HG02623 (cell line): ENCODE measurements at regions not wholly inside any gene's neighbourhood (a gene's known extent, or its start where the extent isn't known, plus 50 kb on each side); places are given as distances from the start of the nearest gene placed in this dataset.

Experiments used
- ATAC-seq: cut with Tn5 transposase; IDR thresholded peaks from one replicate; pipeline ENCODE4 v1.9.1; 2021; ENCODE audit warnings: moderate library complexity; ENCODE audit not compliant: unreplicated experiment

GRCh38 chr4:175871774-175872405, 59.8 kb upstream of the GPM6A start:
- no peak for ATAC-seq

- ATAC-seq: no peak
Measured at GRCh38 chr4:175873707-175874106, 61.6 kb upstream of the GPM6A start.

- ATAC-seq: no peak
Measured at GRCh38 chr4:175874306-175874705, 62.2 kb upstream of the GPM6A start.

GRCh38 chr4:175875993-175876771, 64.1 kb upstream of the GPM6A start:
- ATAC-seq: no peak

DNA sequence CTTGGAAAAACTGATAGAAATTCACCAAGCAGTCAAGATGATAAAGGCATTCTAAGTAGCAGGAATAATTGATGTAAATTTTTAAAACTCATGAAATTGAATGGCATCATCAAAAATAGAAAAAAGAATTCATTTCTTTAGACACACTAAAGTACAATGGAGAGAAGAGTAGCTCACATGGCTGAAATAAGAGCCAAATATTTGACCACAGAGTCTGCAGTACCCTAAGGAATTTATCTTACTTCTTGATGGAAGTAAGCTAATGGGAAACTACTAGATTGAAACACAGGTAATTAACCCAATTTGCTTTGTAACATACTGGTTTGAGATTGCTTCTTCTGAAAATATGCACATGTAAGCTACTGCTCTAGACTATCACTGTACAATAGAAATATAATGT, 70.8 kb upstream of the GPM6A start:
- ATAC-seq: no peak

DNA sequence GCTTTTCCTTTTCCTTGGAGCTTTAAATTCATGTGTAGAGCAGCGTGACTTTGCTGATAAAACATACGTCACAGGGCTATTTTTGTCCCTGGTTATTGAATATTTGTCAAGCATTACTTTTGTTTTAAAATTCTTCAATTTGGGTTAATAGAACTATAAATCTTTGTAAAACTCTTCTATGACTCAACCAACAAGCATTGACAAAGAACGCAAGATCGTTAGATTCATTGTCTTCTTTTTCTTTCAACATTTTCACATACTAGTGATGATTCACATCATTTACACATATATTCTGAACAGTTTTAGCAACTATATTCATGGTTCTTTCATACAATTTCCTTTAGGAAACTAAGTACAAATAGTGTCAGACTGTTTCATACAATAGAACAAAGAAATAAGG, 72.0 kb upstream of the GPM6A start:
- no peak for ATAC-seq

DNA sequence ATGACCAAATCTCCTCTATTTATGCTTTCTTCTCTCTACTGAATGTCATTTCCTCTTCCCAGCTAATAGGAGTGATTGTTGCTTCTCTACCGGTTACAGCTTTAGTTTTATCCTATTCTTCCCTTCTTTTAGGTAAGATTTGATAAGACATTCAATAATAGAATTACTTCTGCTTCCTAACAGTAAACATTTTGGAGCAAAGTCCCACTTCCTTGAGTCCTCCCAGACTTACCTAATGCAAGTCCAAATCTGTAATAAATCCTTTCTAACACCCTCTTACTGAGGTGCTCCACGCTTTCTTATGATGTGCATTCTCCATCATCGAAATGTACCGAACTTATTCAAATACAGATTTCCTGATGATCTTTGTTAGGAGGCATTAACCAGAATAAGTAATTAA, 79.2 kb upstream of the GPM6A start:
- no peak for ATAC-seq

DNA sequence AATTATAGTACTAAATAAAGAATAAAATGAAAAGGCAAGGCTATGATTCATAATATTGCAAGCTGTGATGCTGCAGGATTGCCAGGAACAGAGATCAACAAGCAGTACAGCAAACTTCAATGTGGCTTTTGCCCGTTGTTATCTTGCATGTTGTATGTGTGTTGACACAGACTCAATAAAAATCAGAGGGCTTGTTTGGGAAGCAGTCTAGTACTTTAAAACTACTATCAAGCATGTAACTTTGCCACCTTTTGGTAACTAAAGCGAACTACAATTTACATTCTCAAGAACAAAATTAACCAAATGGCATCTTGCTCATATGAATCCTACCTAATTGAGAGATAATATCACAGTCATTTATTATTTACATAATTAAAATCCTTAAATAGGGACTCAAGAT, 79.8 kb upstream of the GPM6A start:
- no peak for ATAC-seq

DNA sequence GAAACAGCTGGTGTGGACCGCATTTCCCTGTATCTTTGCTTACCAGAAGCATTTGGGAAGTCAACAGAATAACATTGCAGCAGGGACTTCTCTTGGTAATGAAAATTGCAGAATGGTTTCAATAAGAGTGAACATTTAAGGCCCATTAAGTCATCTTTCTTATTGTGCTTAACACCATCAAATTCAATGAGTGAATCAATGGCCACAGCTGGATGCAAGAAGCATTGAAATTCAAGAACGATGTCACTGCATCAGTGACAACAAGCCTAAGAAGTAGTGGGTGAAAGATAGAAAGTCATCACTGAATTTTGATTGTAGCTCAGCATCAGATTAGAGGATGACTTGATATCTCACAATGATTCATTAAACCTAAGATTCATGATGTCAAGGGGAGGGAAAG, 93.9 kb upstream of the GPM6A start:
- no peak for ATAC-seq

DNA sequence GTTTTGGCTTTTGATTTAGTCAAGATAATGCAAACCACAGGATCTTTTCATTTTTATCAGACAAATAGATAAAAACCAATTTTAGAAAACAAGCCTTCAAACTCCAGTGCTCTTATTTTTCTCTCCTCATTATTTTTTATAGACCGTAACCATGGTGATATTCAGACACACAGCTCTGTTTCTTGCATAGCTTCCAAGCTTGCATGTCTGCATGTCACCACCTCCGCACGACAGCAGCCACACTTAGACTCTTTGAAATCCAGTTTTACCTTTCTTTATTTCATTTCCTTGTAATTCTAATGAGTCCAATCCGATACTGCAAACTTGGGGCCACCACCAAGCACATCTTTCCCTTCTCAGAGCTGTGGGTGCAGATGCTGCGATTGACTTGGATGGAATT, 94.3 kb upstream of the GPM6A start:
- ATAC-seq: no peak

DNA sequence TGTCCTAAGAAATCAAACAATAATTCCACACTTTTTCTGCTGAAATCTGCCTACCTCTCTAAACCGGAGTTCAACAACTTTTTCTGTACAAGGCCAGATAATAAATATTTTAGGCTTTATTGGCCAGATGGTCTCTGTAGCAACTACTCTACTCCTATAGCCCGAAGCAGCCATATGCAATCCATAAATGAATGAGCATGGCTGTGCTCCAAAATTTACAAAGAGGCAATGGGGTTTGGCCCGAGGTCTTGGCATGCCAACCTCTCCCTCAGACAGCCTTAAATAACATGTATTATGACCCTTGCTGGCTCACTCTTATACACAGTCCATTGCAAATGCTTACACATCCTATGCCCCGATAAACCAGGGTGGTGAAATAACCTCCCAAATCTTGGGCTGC, 98.6 kb upstream of the GPM6A start:
- ATAC-seq: no peak

DNA sequence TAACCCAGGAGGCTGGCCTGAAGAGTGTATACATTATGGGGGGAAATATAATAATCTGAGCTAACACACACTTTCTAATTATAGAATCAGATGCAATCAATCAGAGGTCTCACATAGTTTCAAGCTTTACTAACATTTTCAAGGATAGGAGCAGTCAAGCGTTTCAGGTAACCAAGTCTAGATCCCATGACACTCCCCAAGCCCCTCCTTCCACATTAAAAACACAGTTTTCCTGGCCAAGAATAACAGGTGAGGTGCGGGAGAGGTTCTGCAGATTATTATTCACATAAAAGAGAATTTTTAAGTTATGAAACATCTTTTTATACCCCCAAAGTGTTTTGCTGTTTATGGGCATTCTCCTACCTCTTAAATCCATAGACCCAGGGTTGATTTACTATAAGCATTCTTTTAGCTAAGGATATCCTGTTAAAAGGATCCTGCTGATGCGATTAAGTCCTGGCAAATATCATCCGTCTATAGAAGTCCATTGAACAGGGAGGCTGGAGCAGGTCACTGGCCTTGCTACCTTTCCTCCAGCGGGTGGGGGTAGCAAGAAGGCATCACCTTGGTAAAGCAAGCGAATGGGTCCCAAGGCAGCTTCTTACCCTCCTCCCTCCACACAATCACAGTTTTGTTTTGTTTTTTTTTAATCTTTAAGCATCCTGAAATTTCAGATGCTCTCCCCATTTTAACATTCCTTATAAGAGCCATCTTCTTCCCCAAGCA, 104.7 kb upstream of the GPM6A start:
- ATAC-seq: no peak

DNA sequence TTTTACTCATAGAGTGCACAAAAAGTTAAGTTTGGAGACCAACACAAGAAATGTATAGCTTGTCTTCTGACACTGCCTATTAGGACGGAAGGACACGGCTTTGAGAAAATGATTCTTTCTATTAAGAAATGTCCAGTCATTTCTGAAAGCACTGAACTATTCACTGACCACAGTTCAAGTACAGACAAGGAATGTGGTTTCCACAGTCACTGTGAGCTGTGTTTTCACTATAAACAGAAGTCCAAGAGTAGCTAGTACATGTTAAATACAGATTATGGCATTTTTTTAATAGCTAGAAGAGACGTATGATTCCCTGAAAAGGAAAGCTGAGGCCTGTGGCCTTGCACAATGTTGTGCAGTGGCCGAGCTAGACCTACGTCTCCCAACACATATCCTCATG, 115.1 kb upstream of the GPM6A start:
- ATAC-seq: no peak

- ATAC-seq: no peak
Measured at GRCh38 chr4:175929441-175929840, 117.4 kb upstream of the GPM6A start.

- no peak for ATAC-seq
Measured at GRCh38 chr4:175929932-175930331, 117.9 kb upstream of the GPM6A start.

DNA sequence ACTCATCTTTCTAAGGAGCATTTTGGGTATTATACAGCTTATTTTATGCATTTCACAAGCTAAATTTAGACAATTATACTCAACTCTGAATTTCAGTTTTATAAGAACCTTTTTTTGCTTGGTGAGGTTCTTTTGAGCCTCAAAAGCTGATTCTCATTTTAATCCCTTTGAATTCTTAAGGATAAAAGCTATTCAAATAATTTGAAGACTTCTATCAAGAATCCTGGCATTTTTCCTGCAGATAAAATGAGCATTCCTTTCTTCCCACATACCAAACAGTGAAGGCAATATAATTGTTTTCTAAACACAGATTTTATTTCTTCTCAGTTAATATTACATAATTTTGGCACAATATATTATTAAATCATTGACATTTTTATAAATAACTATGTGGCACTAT, 118.4 kb upstream of the GPM6A start:
- no peak for ATAC-seq

DNA sequence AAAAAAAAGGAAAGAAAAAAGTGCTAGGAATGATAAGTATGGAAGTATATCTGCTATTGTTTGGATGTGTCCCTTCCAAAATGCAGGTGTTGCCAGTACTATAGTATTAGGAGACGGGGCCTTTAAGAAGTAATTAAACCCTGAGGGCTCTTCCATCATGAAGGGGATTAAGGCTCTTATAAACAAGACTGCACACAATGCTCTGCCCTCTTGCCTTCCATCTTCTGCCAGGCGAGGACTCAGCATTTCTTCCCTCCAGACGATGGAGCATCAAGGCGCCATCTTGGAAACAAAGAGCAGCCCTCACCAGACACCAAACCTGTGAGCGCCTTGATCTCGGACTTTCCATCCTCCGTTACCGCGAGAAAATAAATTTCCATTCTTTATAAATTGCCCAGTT, 120.1 kb upstream of the GPM6A start:
- ATAC-seq: no peak

DNA sequence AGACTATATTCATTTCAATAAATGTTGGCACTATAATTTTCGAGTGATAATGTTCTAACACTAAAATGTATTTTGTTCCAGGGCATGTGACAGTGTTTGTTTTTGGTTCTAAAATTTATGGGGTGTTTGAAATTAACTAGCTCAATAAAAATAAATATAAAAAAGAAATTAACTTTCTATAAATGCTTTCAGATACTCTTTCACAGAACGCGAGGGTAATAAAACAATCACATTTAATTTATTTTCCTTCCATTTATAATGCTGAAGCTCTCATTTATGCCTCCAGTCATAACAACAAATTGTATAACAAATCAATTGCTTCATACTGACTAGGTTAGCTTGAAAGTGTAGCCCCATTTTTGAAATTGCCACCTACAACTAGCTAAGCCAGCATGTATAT, 122.4 kb upstream of the GPM6A start:
- no peak for ATAC-seq

- no peak for ATAC-seq
Measured at GRCh38 chr4:175935016-175935661, 123.1 kb upstream of the GPM6A start.

GRCh38 chr4:175944126-175944910, 121.3 kb upstream of the WDR17 start:
- ATAC-seq: no peak
